HG02759 (cell line): ENCODE measurements at regions not wholly inside any gene's neighbourhood (a gene's known extent, or its start where the extent isn't known, plus 50 kb on each side); places are given as distances from the start of the nearest gene placed in this dataset.
"Not testable (repeated sequence)": the region's sequence is repeated elsewhere in the genome, so short reads cannot be mapped to it uniquely, and the experiment has no call there.

Experiments used
- ATAC-seq: cut with Tn5 transposase; IDR thresholded peaks from one replicate; pipeline ENCODE4 v1.9.1; 2021; ENCODE audit warnings: mild to moderate bottlenecking, moderate library complexity; ENCODE audit not compliant: unreplicated experiment

- ATAC-seq, result no peak
Observed at GRCh38 chr4:122100508-122100907, 51.6 kb upstream of the BLTP1 start.

- no peak for ATAC-seq
Observed at GRCh38 chr4:122099896-122100295, 52.2 kb upstream of the BLTP1 start.

- ATAC-seq, result no peak
Observed at GRCh38 chr4:122091836-122092405, 60.2 kb upstream of the BLTP1 start.

- ATAC-seq, result no peak
Observed at GRCh38 chr4:122091397-122091796, 60.7 kb upstream of the BLTP1 start.

GRCh38 chr4:122090989-122091388 lies 61.1 kb upstream of the BLTP1 start:
- no peak for ATAC-seq

GRCh38 chr4:122086338-122087065 lies 65.6 kb upstream of the BLTP1 start:
- no peak for ATAC-seq

GRCh38 chr4:122083989-122084388 lies 68.1 kb upstream of the BLTP1 start:
- ATAC-seq, result no peak

GRCh38 chr4:122083351-122083750 lies 68.8 kb upstream of the BLTP1 start:
- no peak for ATAC-seq

- ATAC-seq, result no peak
Observed at GRCh38 chr4:122082661-122083060, 69.5 kb upstream of the BLTP1 start.

- ATAC-seq, result not testable (repeated sequence)
Observed at GRCh38 chr4:122077653-122078052, 74.5 kb upstream of the BLTP1 start.

- not testable (repeated sequence) for ATAC-seq
Observed at GRCh38 chr4:122076835-122077234, 75.3 kb upstream of the BLTP1 start.

- no peak for ATAC-seq
Observed at GRCh38 chr4:122073615-122074014, 78.5 kb upstream of the BLTP1 start.

GRCh38 chr4:122065915-122066314 lies 86.2 kb upstream of the BLTP1 start:
- no peak for ATAC-seq

GRCh38 chr4:122065149-122065548 lies 87.0 kb upstream of the BLTP1 start:
- ATAC-seq, result no peak

GRCh38 chr4:122053186-122053585 lies 98.9 kb upstream of the BLTP1 start:
- no peak for ATAC-seq

- ATAC-seq, result no peak
Observed at GRCh38 chr4:122052677-122053076, 99.5 kb upstream of the BLTP1 start.

GRCh38 chr4:122050841-122051240 lies 99.0 kb upstream of the TRPC3 start:
- ATAC-seq, result no peak

GRCh38 chr4:122047456-122048425 lies 95.9 kb upstream of the TRPC3 start:
- ATAC-seq, result no peak

GRCh38 chr4:122046255-122046654 lies 94.4 kb upstream of the TRPC3 start:
- no peak for ATAC-seq

GRCh38 chr4:122045533-122045932 lies 93.7 kb upstream of the TRPC3 start:
- no peak for ATAC-seq

- ATAC-seq, result no peak
Observed at GRCh38 chr4:122044501-122044900, 92.6 kb upstream of the TRPC3 start.

GRCh38 chr4:122041312-122041711 lies 89.5 kb upstream of the TRPC3 start:
- no peak for ATAC-seq
